CD14-positive monocyte (primary cell): ENCODE measurements at regions not wholly inside any gene's neighbourhood (a gene's known extent, or its start where the extent isn't known, plus 50 kb on each side); places are given as distances from the start of the nearest gene placed in this dataset.

Source experiments
- DNase-seq, 3 donors: peaks; one replicate each; pipeline ENCODE4 v3.0.0-alpha.2; 2011 to 2022
- H2AFZ ChIP-seq: 2 replicates; pipeline ENCODE4 v1.6.0; 2012; ENCODE audit warnings: mild to moderate bottlenecking, low read depth, low read length, inconsistent platforms; ENCODE audit not compliant: insufficient read depth, poor library complexity, severe bottlenecking
- H3K27ac ChIP-seq, 2 donors: 1 replicate in 1 of 2; 2 replicates in 1 of 2; pipeline ENCODE4 v1.5.1; 2012 to 2013; ENCODE audit warnings: low read length in 2 of 2, control low read depth in 1 of 2, inconsistent platforms in 1 of 2, low read depth in 1 of 2, mild to moderate bottlenecking in 1 of 2
- H3K27me3 ChIP-seq, 2 donors: one replicate each; pipeline versions ENCODE4 v1.6.0 to v1.6.1; 2011 to 2013; ENCODE audit warnings: low read length in 2 of 2; ENCODE audit not compliant: control insufficient read depth in 2 of 2, insufficient read depth in 2 of 2
- H3K36me3 ChIP-seq, 2 donors: replicated peaks in 1 of 2; 1 replicate in 1 of 2; 2 replicates in 1 of 2; pipeline versions ENCODE4 v1.5.1 to v1.6.1; 2012 to 2013; ENCODE audit warnings: low read length in 2 of 2, control low read depth in 1 of 2, inconsistent platforms in 1 of 2, mild to moderate bottlenecking in 1 of 2; ENCODE audit not compliant: insufficient read depth in 2 of 2, control insufficient read depth in 1 of 2
- H3K4me1 ChIP-seq, 2 donors: 1 replicate in 1 of 2; 2 replicates in 1 of 2; pipeline versions ENCODE4 v1.5.1 to v1.6.1; 2012 to 2013; ENCODE audit warnings: low read length in 2 of 2, control low read depth in 1 of 2, inconsistent platforms in 1 of 2, mild to moderate bottlenecking in 1 of 2, moderate library complexity in 1 of 2; ENCODE audit not compliant: insufficient read depth in 2 of 2, control insufficient read depth in 1 of 2
- H3K4me2 ChIP-seq: replicated peaks from 2 replicates; pipeline ENCODE3; 2012; ENCODE audit warnings: low read length, moderate library complexity, mild to moderate bottlenecking; ENCODE audit not compliant: poor library complexity, severe bottlenecking; ENCODE audit errors: extremely low read depth
- H3K4me3 ChIP-seq, 3 experiments: fragments of 200-600 bp in 1 of 3; sonication (generic) in 1 of 3; replicated peaks in 1 of 3; 1 replicate in 2 of 3; 2 replicates in 1 of 3; pipeline ENCODE4 v1.5.1; 2011 to 2013; ENCODE audit warnings: low read length in 3 of 3, mild to moderate bottlenecking in 3 of 3, control low read depth in 2 of 3, low read depth in 2 of 3, inconsistent platforms in 1 of 3, moderate library complexity in 1 of 3
- H3K79me2 ChIP-seq: 2 replicates; pipeline ENCODE4 v1.6.0; 2012; ENCODE audit warnings: mild to moderate bottlenecking, control low read depth, inconsistent platforms, low read length, moderate library complexity; ENCODE audit not compliant: insufficient read depth
- H3K9ac ChIP-seq: 2 replicates; pipeline ENCODE4 v1.6.0; 2017; ENCODE audit warnings: low read length, mild to moderate bottlenecking; ENCODE audit not compliant: insufficient read depth, poor library complexity, severe bottlenecking
- H3K9me3 ChIP-seq, 2 donors: replicated peaks in 1 of 2; 1 replicate in 1 of 2; 2 replicates in 1 of 2; pipeline versions ENCODE4 v1.5.1 to v1.6.1; 2012 to 2013; ENCODE audit warnings: low read length in 2 of 2, control low read depth in 1 of 2; ENCODE audit not compliant: control insufficient read depth in 1 of 2, insufficient read depth in 1 of 2
- H4K20me1 ChIP-seq: 2 replicates; pipeline ENCODE4 v1.6.0; 2012; ENCODE audit warnings: mild to moderate bottlenecking, low read length, control low read depth, moderate library complexity; ENCODE audit not compliant: insufficient read depth
- H3K27ac Mint-ChIP-seq, 7 donors: one replicate each; pipeline ENCODE4 v1.8.0; 2020; ENCODE audit warnings: mild to moderate bottlenecking in 7 of 7, mixed read lengths in 7 of 7, moderate library complexity in 6 of 7, inconsistent platforms in 2 of 7
- H3K27me3 Mint-ChIP-seq, 3 donors: one replicate each; pipeline ENCODE4 v1.8.0; 2021 to 2022; ENCODE audit warnings: low read depth in 3 of 3, mild to moderate bottlenecking in 3 of 3, mixed read lengths in 3 of 3, moderate library complexity in 3 of 3, inconsistent platforms in 1 of 3
- H3K36me3 Mint-ChIP-seq, 2 donors: one replicate each; pipeline ENCODE4 v1.8.0; 2020; ENCODE audit warnings: mixed read lengths in 2 of 2, inconsistent platforms in 1 of 2, mild to moderate bottlenecking in 1 of 2
- H3K4me1 Mint-ChIP-seq: one replicate; pipeline ENCODE4 v1.8.0; 2020; ENCODE audit warnings: mild to moderate bottlenecking, mixed read lengths
- H3K4me3 Mint-ChIP-seq, 2 donors: one replicate each; pipeline ENCODE4 v1.8.0; 2020; ENCODE audit warnings: mild to moderate bottlenecking in 2 of 2, mixed read lengths in 2 of 2, moderate library complexity in 1 of 2
- H3K9me3 Mint-ChIP-seq, 7 donors: one replicate each; pipeline ENCODE4 v1.8.0; 2020 to 2022; ENCODE audit warnings: mixed read lengths in 7 of 7, mild to moderate bottlenecking in 6 of 7, moderate library complexity in 6 of 7, inconsistent platforms in 2 of 7
- WGBS: methylation state at CpG from one replicate; pipeline ENCODE4 v1.1.5; 2013; ENCODE audit warnings: missing lambda C conversion rate; ENCODE audit not compliant: insufficient coverage; 5-methylcytosine and 5-hydroxymethylcytosine counted together
- intact Hi-C, 2 donors: fragments of 100-400 bp; cut with micrococcal nuclease; formaldehyde crosslinking; loops; one replicate each; pipeline versions ENCODE4 v1.15.0 to v1.15.1; 2023
- TF ChIP-seq, protein P1 (sequence below): fragments of 200-600 bp; IDR thresholded peaks from one replicate; pipeline ENCODE4 v1.8.0; 2022; ENCODE audit warnings: antibody characterized with exemption, mild to moderate bottlenecking

DNA sequence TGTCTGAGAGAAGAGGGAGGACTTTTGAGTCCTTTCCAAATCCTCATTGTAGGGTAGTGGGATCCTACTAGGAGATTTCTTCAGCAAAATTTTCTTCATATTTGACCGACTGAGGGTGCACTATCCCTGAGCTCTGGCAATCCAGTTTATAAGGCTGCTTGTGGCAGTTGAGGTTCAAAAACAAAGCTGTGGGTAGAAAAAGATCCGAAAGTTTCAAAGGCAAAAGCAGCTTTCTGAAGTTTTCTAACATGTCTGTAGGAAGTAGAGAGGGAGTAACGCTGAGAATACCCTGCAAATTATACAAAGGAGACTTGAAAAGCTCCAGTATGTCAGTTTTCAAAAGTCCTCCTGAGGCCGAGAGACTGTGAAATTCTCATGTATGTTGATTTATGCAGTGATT lies 1039.3 kb upstream of the PIK3C3 start:
- no peak overlapping the region for H3K4me3 Mint-ChIP-seq
- no peak overlapping the region for H3K4me3 ChIP-seq
- intact Hi-C loops, result no loop called here
- H3K27ac Mint-ChIP-seq, result no peak overlapping the region
- no peaks in the 10 kb centered on the region for H3K9me3 ChIP-seq
- no peak overlapping the region for H3K27ac ChIP-seq
- no peaks in the 10 kb centered on the region for H3K27me3 Mint-ChIP-seq
- H3K4me1 Mint-ChIP-seq, result no peaks in the 10 kb centered on the region
- H3K36me3 ChIP-seq, result no peaks in the 10 kb centered on the region
- DNase-seq, result no peak
- H4K20me1 ChIP-seq, result no peaks in the 10 kb centered on the region
- H2AFZ ChIP-seq, result no peak overlapping the region
- H3K4me1 ChIP-seq, result no peaks in the 10 kb centered on the region
- H3K36me3 Mint-ChIP-seq, result no peaks in the 10 kb centered on the region
- TF ChIP-seq, protein P1, sequence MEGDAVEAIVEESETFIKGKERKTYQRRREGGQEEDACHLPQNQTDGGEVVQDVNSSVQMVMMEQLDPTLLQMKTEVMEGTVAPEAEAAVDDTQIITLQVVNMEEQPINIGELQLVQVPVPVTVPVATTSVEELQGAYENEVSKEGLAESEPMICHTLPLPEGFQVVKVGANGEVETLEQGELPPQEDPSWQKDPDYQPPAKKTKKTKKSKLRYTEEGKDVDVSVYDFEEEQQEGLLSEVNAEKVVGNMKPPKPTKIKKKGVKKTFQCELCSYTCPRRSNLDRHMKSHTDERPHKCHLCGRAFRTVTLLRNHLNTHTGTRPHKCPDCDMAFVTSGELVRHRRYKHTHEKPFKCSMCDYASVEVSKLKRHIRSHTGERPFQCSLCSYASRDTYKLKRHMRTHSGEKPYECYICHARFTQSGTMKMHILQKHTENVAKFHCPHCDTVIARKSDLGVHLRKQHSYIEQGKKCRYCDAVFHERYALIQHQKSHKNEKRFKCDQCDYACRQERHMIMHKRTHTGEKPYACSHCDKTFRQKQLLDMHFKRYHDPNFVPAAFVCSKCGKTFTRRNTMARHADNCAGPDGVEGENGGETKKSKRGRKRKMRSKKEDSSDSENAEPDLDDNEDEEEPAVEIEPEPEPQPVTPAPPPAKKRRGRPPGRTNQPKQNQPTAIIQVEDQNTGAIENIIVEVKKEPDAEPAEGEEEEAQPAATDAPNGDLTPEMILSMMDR, result no peak
- no peaks in the 10 kb centered on the region for H3K79me2 ChIP-seq
- H3K27me3 ChIP-seq, result no peaks in the 10 kb centered on the region
- no CpG with 5 or more reads among the region's 4 CpGs for WGBS
- no peak overlapping the region for H3K4me2 ChIP-seq
- H3K9me3 Mint-ChIP-seq, result peaks cover 0 to 4% (median 0%) of the 10 kb centered on the region in 7 donors
- H3K9ac ChIP-seq, result no peak overlapping the region

DNA sequence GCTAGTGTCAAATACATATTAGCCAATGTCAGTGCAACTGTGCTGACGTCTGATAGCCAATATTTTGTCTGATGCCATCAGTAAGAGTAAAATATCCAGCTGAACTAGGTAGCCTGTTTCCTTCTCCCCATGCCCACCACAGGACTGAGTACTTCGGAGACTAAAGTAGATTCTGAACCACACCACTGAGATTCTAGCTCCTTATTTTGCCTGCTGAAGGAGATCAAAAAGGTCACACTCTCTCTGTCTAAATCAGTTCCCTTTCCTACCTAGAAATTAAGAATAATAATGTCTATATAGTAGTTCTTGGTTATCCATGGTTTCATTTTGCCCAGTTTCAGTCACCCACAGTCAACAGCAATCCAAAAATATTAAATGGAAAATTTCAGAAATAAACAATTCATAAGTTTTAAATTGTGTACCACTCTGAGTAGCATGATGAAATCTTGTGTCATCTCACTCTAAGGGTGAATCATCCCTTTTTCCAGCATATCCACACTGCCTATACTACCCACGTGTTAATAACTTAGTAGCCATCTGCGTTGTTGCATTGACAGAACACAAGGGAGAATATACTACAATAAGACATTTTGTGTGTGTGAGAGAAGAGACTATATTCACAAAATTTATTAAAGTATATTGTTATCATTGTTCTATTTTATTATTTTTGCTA lies 1043.3 kb upstream of the PIK3C3 start:
- no peak overlapping the region for H3K9ac ChIP-seq
- TF ChIP-seq, protein P1, result no peak
- no peaks in the 10 kb centered on the region for H3K9me3 ChIP-seq
- no peak overlapping the region for H2AFZ ChIP-seq
- no peak overlapping the region for H3K27ac Mint-ChIP-seq
- intact Hi-C loops, result no loop called here
- no peak overlapping the region for H3K4me2 ChIP-seq
- H3K4me3 Mint-ChIP-seq, result no peak overlapping the region
- H4K20me1 ChIP-seq, result no peaks in the 10 kb centered on the region
- no peak for DNase-seq
- H3K27me3 Mint-ChIP-seq, result no peaks in the 10 kb centered on the region
- H3K4me1 Mint-ChIP-seq, result no peaks in the 10 kb centered on the region
- no peaks in the 10 kb centered on the region for H3K4me1 ChIP-seq
- H3K27me3 ChIP-seq, result no peaks in the 10 kb centered on the region
- H3K27ac ChIP-seq, result no peak overlapping the region
- no peaks in the 10 kb centered on the region for H3K36me3 ChIP-seq
- no peaks in the 10 kb centered on the region for H3K79me2 ChIP-seq
- peaks cover 0 to 2% (median 0%) of the 10 kb centered on the region in 7 donors for H3K9me3 Mint-ChIP-seq
- no peaks in the 10 kb centered on the region for H3K36me3 Mint-ChIP-seq
- no CpG with 5 or more reads among the region's 4 CpGs for WGBS
- H3K4me3 ChIP-seq, result no peak overlapping the region
